ENCODE measurements at regions not wholly inside any gene's neighbourhood (a gene's known extent, or its start where the extent isn't known, plus 50 kb on each side); places are given as distances from the start of the nearest gene placed in this dataset.

GRCh38 chrY:14231703-14232102 is 175.7 kb downstream of the VCY1B start:
- ATAC-seq (ENCODE audit: low read depth) (no peak), DNase-seq (no peak)
- H3K4me1 Mint-ChIP-seq = no peaks in the 10 kb centered on the region
- ChIA-PET POLR2A (no interaction called here), CTCF (no interaction called here)
- no peak for TF ChIP-seq EZH2 (IDR thresholded peaks at IDR 0.05; ENCODE audit: borderline replicate concordance, insufficient read depth, low read depth, low read length, poor library complexity, severe bottlenecking)
- no peaks in the 10 kb centered on the region for H3K36me3 ChIP-seq (replicated peaks in 1 of 2; ENCODE audit: control extremely low read depth in 1 of 2, control insufficient read depth in 1 of 2, extremely low read depth in 1 of 2, insufficient read depth in 2 of 2, low read length in 1 of 2)
- H3K4me2 ChIP-seq (replicated peaks; ENCODE audit: low read depth, low read length, poor library complexity, severe bottlenecking) = no peak overlapping the region
- no peaks in the 10 kb centered on the region for H3K27me3 Mint-ChIP-seq
- H3K9ac ChIP-seq (ENCODE audit: low read length) = no peak overlapping the region
- intact Hi-C loops (cut with micrococcal nuclease) = no loop called here
- no peaks in the 10 kb centered on the region for H3K79me2 ChIP-seq (ENCODE audit: control insufficient read depth, insufficient read depth, low read length)
- H3K9me3 Mint-ChIP-seq (ENCODE audit: insufficient read depth) = peaks cover 2% of the 10 kb centered on the region
- no peak overlapping the region for H3K27ac ChIP-seq (ENCODE audit: low read length in 2 of 2)
- no peaks in the 10 kb centered on the region for H3K27me3 ChIP-seq (replicated peaks in 1 of 4; ENCODE audit: control extremely low read depth in 1 of 4, control insufficient read depth in 3 of 4, insufficient read depth in 4 of 4, low read length in 3 of 4)
- H4K20me1 ChIP-seq (ENCODE audit: control insufficient read depth, insufficient read depth, low read length, poor library complexity, severe bottlenecking) = no peaks in the 10 kb centered on the region
- no CpG with 5 or more reads among the region's 10 CpGs for WGBS (ENCODE audit: insufficient coverage)
- no peak overlapping the region for H3K4me3 Mint-ChIP-seq
- no peak overlapping the region for H3K27ac Mint-ChIP-seq
- H3K9me3 ChIP-seq (ENCODE audit: control extremely low read depth in 1 of 3, control insufficient read depth in 2 of 3, insufficient read depth in 1 of 3, low read length in 2 of 3) = no peaks in the 10 kb centered on the region
- no peak overlapping the region for H2AFZ ChIP-seq (ENCODE audit: insufficient read depth, low read depth, low read length, poor library complexity, severe bottlenecking)
- no peak overlapping the region for H3K4me3 ChIP-seq (ENCODE audit: control extremely low read depth in 1 of 5, extremely low read depth in 1 of 5, insufficient read depth in 1 of 5, low read depth in 2 of 5, low read length in 4 of 5)
- H3K4me1 ChIP-seq (ENCODE audit: control insufficient read depth in 2 of 2, insufficient read depth in 2 of 2, low read length in 2 of 2) = no peaks in the 10 kb centered on the region

- TF ChIP-seq CTCF (IDR thresholded peaks at IDR 0.05) = no peak
- no peak for TF ChIP-seq EZH2 (IDR thresholded peaks at IDR 0.05; ENCODE audit: borderline replicate concordance, insufficient read depth, low read depth, low read length, poor library complexity, severe bottlenecking)
- ChIA-PET CTCF (no interaction called here), POLR2A (no interaction called here)
- Histone ChIP-seq H3K4me2 (replicated peaks; ENCODE audit: low read depth, low read length, poor library complexity, severe bottlenecking) (no peak overlapping the region), H3K79me2 (ENCODE audit: control insufficient read depth, insufficient read depth, low read length) (no peaks in the 10 kb centered on the region), H3K4me3 (ENCODE audit: control extremely low read depth in 1 of 5, extremely low read depth in 1 of 5, insufficient read depth in 1 of 5, low read depth in 2 of 5, low read length in 4 of 5) (no peak overlapping the region), H3K36me3 (replicated peaks in 1 of 2; ENCODE audit: control extremely low read depth in 1 of 2, control insufficient read depth in 1 of 2, extremely low read depth in 1 of 2, insufficient read depth in 2 of 2, low read length in 1 of 2) (no peaks in the 10 kb centered on the region), H4K20me1 (ENCODE audit: control insufficient read depth, insufficient read depth, low read length, poor library complexity, severe bottlenecking) (no peaks in the 10 kb centered on the region), H3K27me3 (replicated peaks in 1 of 4; ENCODE audit: control extremely low read depth in 1 of 4, control insufficient read depth in 3 of 4, insufficient read depth in 4 of 4, low read length in 3 of 4) (no peaks in the 10 kb centered on the region), H3K27ac (ENCODE audit: low read length in 2 of 2) (no peak overlapping the region), H3K4me1 (ENCODE audit: control insufficient read depth in 2 of 2, insufficient read depth in 2 of 2, low read length in 2 of 2) (no peaks in the 10 kb centered on the region), H3K9me3 (ENCODE audit: control extremely low read depth in 1 of 3, control insufficient read depth in 2 of 3, insufficient read depth in 1 of 3, low read length in 2 of 3) (no peaks in the 10 kb centered on the region), H3K9ac (ENCODE audit: low read length) (no peak overlapping the region), H2AFZ (ENCODE audit: insufficient read depth, low read depth, low read length, poor library complexity, severe bottlenecking) (no peak overlapping the region)
- Mint-ChIP-seq H3K27ac (no peak overlapping the region), H3K9me3 (ENCODE audit: insufficient read depth) (peaks cover 2% of the 10 kb centered on the region), H3K27me3 (no peaks in the 10 kb centered on the region), H3K4me1 (no peaks in the 10 kb centered on the region), H3K4me3 (no peak overlapping the region)
- ATAC-seq (ENCODE audit: low read depth) = no peak
- no CpG with 5 or more reads among the region's 5 CpGs for WGBS (ENCODE audit: insufficient coverage)
- intact Hi-C loops (cut with micrococcal nuclease) = no loop called here
- DNase-seq = no peak
Measured at GRCh38 chrY:14235070-14235469, 179.0 kb downstream of the VCY1B start.

All from B cell (primary cell).